GM18951 (cell line): ENCODE measurements at regions not wholly inside any gene's neighbourhood (a gene's known extent, or its start where the extent isn't known, plus 50 kb on each side); places are given as distances from the start of the nearest gene placed in this dataset.
"Not testable (repeated sequence)": the region's sequence is repeated elsewhere in the genome, so short reads cannot be mapped to it uniquely, and the experiment has no call there.

ENCODE experiments used
- POLR2A ChIP-seq: IDR thresholded peaks from 4 replicates; pipeline ENCODE4 v1.6.1; 2011; ENCODE audit warnings: mild to moderate bottlenecking; ENCODE audit not compliant: insufficient read length, insufficient read depth; ENCODE audit errors: extremely low read depth
- in situ Hi-C: fragments of 300-500 bp; cut with MboI; formaldehyde crosslinking; loops from one replicate; pipeline ENCODE4 v1.12.0; 2022; ENCODE audit warnings: low sequenced_read_pairs, mixed read lengths, inconsistent platforms; ENCODE audit not compliant: unreplicated experiment

- no peak for TF ChIP-seq POLR2A
- in situ Hi-C loops: no loop called here
These were observed 357.7 kb downstream of the CD83 start for GRCh38 chr6:14475306-14475705.

GRCh38 chr6:14476793-14477531 is 359.4 kb downstream of the CD83 start:
- in situ Hi-C loops: no loop called here
- TF ChIP-seq POLR2A: no peak

DNA sequence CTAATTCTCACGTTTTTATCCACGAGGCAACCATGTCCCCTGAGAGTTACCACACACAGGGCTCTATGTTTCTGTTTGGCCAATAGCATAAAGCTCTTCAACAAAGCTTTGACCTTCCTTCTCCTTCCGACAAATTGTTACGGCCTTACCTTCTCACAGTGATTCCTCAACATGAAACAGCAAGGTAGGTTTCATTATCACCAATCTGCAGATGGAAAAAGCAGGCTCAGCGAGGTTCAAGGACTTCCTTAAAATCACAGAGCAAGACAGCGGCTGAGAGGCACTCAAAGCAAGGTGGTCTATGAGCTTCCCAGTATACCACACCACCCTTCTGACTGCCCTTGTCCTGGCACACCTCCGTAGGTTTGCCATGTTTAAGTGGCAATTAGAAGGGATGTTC is 360.0 kb downstream of the CD83 start:
- in situ Hi-C loops: no loop called here
- TF ChIP-seq POLR2A: no peak

DNA sequence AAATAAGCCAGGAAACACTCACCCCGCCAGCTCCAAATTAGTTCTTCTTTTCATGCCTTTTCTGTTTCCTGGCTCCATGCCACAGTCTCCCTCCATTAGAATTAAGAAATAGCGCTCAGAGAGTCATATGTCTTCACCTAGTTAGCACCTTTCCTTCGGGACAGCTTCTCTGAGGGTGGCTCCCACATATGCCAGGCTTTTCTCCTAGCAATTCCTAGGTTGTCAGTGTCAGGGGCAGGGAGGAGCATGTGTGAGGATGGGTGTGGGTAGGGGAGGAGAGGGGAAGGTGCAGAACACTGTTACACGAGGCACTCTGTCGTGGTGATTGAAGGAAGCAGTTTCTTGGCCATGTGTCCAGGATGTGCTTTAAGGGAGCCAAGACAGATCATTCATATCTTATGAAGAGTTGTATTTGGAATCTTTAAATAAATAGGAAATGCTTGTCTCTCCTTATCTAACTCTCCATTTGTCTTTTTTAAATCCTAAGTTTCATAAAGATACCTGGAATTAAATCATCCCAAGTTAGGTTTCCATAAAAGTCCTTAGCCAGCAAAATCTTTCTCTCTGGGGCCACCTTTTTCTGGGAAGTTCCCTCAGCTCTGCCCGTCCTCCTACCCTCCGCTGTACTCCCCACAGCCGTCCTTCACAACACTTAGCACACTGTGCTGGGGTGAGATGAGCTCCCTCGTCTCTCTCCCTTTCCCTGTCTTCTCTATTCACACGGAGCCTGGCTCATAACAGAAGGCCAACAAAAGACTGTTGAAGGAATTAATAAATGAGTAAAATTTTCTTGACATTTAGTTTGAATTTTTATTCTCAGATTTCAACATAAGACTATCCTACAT is 361.0 kb downstream of the CD83 start:
- in situ Hi-C loops: no loop called here
- TF ChIP-seq POLR2A: no peak

DNA sequence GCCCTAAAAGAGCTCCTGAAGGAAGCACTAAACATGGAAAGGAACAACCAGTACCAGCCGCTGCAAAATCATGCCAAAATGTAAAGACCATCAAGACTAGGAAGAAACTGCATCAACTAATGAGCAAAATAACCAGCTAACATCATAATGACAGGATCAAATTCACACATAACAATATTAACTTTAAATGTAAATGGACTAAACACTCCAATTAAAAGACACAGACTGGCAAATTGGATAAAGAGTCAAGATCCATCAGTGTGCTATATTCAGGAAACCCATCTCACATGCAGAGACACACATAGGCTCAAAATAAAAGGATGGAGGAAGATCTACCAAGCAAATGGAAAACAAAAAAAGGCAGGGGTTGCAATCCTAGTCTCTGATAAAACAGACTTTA is 364.4 kb downstream of the CD83 start:
- in situ Hi-C loops: not testable (repeated sequence)

- no peak for TF ChIP-seq POLR2A
- in situ Hi-C loops: no loop called here
These were observed 370.1 kb downstream of the CD83 start for GRCh38 chr6:14487625-14488024.

GRCh38 chr6:14488180-14488579 is 370.6 kb downstream of the CD83 start:
- TF ChIP-seq POLR2A: no peak
- in situ Hi-C loops: no loop called here

- in situ Hi-C loops: no loop called here
- no peak for TF ChIP-seq POLR2A
These were observed 371.9 kb downstream of the CD83 start for GRCh38 chr6:14489445-14489844.

DNA sequence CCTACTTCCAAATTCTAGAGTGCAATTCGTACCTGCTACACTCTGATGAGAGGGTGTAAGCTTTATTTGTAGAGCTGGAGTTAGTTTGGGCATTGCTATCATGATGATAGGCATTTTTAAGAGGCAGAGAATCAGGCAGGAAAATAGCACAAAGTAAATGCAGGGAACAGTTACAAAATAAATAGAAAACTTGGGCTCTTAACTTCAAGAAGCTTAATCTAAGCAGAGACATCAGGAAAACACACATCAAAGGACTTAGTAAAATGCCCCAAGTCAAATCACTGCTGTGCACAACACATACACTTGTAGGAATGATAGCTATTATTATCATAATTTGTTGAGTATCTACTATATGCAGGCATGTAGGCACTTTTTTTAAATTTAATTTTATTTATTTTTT is 381.2 kb downstream of the CD83 start:
- in situ Hi-C loops: no loop called here
- TF ChIP-seq POLR2A: no peak

GRCh38 chr6:14499309-14499708 is 381.7 kb downstream of the CD83 start:
- in situ Hi-C loops: no loop called here
- TF ChIP-seq POLR2A: no peak

- TF ChIP-seq POLR2A: no peak
- in situ Hi-C loops: no loop called here
These were observed 382.3 kb downstream of the CD83 start for GRCh38 chr6:14499841-14500240.

GRCh38 chr6:14500809-14501208 is 383.2 kb downstream of the CD83 start:
- no peak for TF ChIP-seq POLR2A
- in situ Hi-C loops: no loop called here

- TF ChIP-seq POLR2A: no peak
- in situ Hi-C loops: no loop called here
These were observed 383.7 kb downstream of the CD83 start for GRCh38 chr6:14501240-14501639.

- no peak for TF ChIP-seq POLR2A
- in situ Hi-C loops: no loop called here
These were observed 384.3 kb downstream of the CD83 start for GRCh38 chr6:14501914-14502313.

GRCh38 chr6:14502551-14502950 is 385.0 kb downstream of the CD83 start:
- no peak for TF ChIP-seq POLR2A
- in situ Hi-C loops: no loop called here

DNA sequence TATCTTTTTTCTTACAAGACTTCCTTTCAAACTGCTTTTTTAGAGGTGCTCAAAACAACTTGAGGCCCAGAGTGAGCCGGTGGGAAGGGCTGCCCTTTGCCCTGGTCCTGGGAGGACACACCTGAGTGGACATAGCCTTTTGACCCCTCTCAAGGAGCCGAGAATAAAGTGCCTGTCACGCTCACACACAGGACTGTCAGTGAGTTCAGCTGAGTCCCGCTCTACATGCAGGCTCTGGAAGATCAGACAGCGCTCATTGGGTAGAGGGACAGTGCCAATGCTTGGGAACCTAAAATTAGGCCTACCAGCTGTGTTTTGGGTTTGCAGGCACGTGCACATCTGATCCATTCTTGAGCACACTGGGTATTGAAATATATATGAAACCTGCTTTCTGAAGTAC is 387.8 kb downstream of the CD83 start:
- no peak for TF ChIP-seq POLR2A
- in situ Hi-C loops: no loop called here
